Astrocyte (in vitro differentiated cells and primary cell): ENCODE measurements at regions not wholly inside any gene's neighbourhood (a gene's known extent, or its start where the extent isn't known, plus 50 kb on each side); places are given as distances from the start of the nearest gene placed in this dataset.

Experiments
- CTCF ChIP-seq: IDR thresholded peaks from 2 replicates; pipeline ENCODE4 v1.5.1; 2011; ENCODE audit warnings: low read depth, mild to moderate bottlenecking, inconsistent platforms, low read length, moderate library complexity; ENCODE audit not compliant: insufficient read depth
- EZH2 ChIP-seq: IDR thresholded peaks from 2 replicates; pipeline ENCODE4 v1.6.1; 2012; ENCODE audit warnings: mild to moderate bottlenecking, low read length, inconsistent platforms; ENCODE audit not compliant: insufficient read depth

- no peak for TF ChIP-seq EZH2
- TF ChIP-seq CTCF, result no peak
Observed at GRCh38 chr11:26149585-26149984, 182.3 kb upstream of the ANO3 start.
